Liver (tissue), 8 donors: ENCODE measurements at regions not wholly inside any gene's neighbourhood (a gene's known extent, or its start where the extent isn't known, plus 50 kb on each side); places are given as distances from the start of the nearest gene placed in this dataset.

Experiments used
- DNase-seq: peaks from one replicate; pipeline ENCODE4 v3.0.0-alpha.2; 2017; ENCODE audit warnings: low spot score
- H3K27ac ChIP-seq, 2 donors: one replicate each; pipeline ENCODE4 v1.7.0; 2013; ENCODE audit warnings: inconsistent platforms in 2 of 2, low read length in 2 of 2, control low read depth in 1 of 2, low read depth in 1 of 2, mild to moderate bottlenecking in 1 of 2
- H3K27me3 ChIP-seq, 4 donors: one replicate each; pipeline versions ENCODE4 v1.6.1 to v1.7.0; 2013; ENCODE audit warnings: low read length in 3 of 4, inconsistent platforms in 1 of 4, mild to moderate bottlenecking in 1 of 4, moderate library complexity in 1 of 4; ENCODE audit not compliant: control insufficient read depth in 4 of 4, insufficient read depth in 4 of 4
- H3K36me3 ChIP-seq, 4 donors: one replicate each; pipeline versions ENCODE4 v1.6.1 to v1.7.0; 2013; ENCODE audit warnings: low read length in 3 of 4, mild to moderate bottlenecking in 3 of 4, low read depth in 1 of 4, moderate library complexity in 1 of 4; ENCODE audit not compliant: control insufficient read depth in 4 of 4, insufficient read depth in 3 of 4
- H3K4me1 ChIP-seq, 4 donors: one replicate each; pipeline versions ENCODE4 v1.6.1 to v1.7.0; 2013; ENCODE audit warnings: low read length in 3 of 4, mild to moderate bottlenecking in 3 of 4, moderate library complexity in 1 of 4; ENCODE audit not compliant: control insufficient read depth in 4 of 4, insufficient read depth in 4 of 4
- H3K4me3 ChIP-seq, 3 donors: one replicate each; pipeline versions ENCODE4 v1.6.1 to v1.7.0; 2013; ENCODE audit warnings: low read length in 3 of 3, control low read depth in 1 of 3, low read depth in 1 of 3, mild to moderate bottlenecking in 1 of 3
- H3K9ac ChIP-seq, 2 donors: one replicate each; pipeline ENCODE4 v1.7.0; 2013; ENCODE audit warnings: low read length in 2 of 2, mild to moderate bottlenecking in 2 of 2, moderate library complexity in 2 of 2, control low read depth in 1 of 2, low read depth in 1 of 2
- H3K9me3 ChIP-seq, 4 donors: one replicate each; pipeline versions ENCODE4 v1.6.1 to v1.7.0; 2013; ENCODE audit warnings: low read length in 3 of 4; ENCODE audit not compliant: control insufficient read depth in 4 of 4
- CTCF ChIP-seq: fragments of 150-350 bp; IDR thresholded peaks from 2 replicates; pipeline ENCODE4 v1.5.1; 2017; ENCODE audit warnings: improper control_type of control experiment, low read depth, low read length; ENCODE audit not compliant: missing input control
- EGR1 ChIP-seq, 2 donors: IDR thresholded peaks; 2 replicates each; pipeline ENCODE4 v1.6.1; 2016 to 2018; ENCODE audit warnings: antibody characterized with exemption in 2 of 2, low read depth in 2 of 2
- FOXA2 ChIP-seq: IDR thresholded peaks from 2 replicates; pipeline ENCODE4 v1.6.1; 2016; ENCODE audit warnings: antibody characterized with exemption
- GABPA ChIP-seq, 2 donors: IDR thresholded peaks in 1 of 2; conservative IDR thresholded peaks in 1 of 2; 2 replicates each; pipeline ENCODE4 v1.6.1; 2016; ENCODE audit warnings: antibody characterized with exemption in 2 of 2, mild to moderate bottlenecking in 1 of 2, moderate library complexity in 1 of 2
- HNF4A ChIP-seq, 2 donors: conservative IDR thresholded peaks; 2 replicates each; pipeline ENCODE4 v1.6.1; 2016; ENCODE audit warnings: antibody characterized with exemption in 2 of 2, mild to moderate bottlenecking in 2 of 2
- HNF4G ChIP-seq: IDR thresholded peaks from 2 replicates; pipeline ENCODE4 v1.6.1; 2016; ENCODE audit warnings: antibody characterized with exemption
- RAD21 ChIP-seq, 2 donors: IDR thresholded peaks; 2 replicates each; pipeline ENCODE4 v1.6.1; 2016; ENCODE audit warnings: antibody characterized with exemption in 2 of 2, mild to moderate bottlenecking in 2 of 2
- REST ChIP-seq: IDR thresholded peaks from 2 replicates; pipeline ENCODE4 v1.6.1; 2016; ENCODE audit warnings: antibody characterized with exemption, mild to moderate bottlenecking
- RXRA ChIP-seq, 2 donors: IDR thresholded peaks; 2 replicates each; pipeline ENCODE4 v1.6.1; 2017 to 2018; ENCODE audit warnings: antibody characterized with exemption in 2 of 2, mild to moderate bottlenecking in 1 of 2
- SP1 ChIP-seq: IDR thresholded peaks from 2 replicates; pipeline ENCODE4 v1.6.1; 2018; ENCODE audit warnings: antibody characterized with exemption, mild to moderate bottlenecking
- TAF1 ChIP-seq: conservative IDR thresholded peaks from 2 replicates; pipeline ENCODE4 v1.6.1; 2016; ENCODE audit warnings: antibody characterized with exemption, mild to moderate bottlenecking
- YY1 ChIP-seq: IDR thresholded peaks from 2 replicates; pipeline ENCODE4 v1.6.1; 2016; ENCODE audit warnings: antibody characterized with exemption, mild to moderate bottlenecking
- WGBS: extraction: QIAGEN DNeasy Blood & Tissue Kit; methylation state at CpG from one replicate; pipeline ENCODE4 v1.1.7; 2013; 5-methylcytosine and 5-hydroxymethylcytosine counted together
- donor health status: healthy.
- donor health status: healthy.
- donor health status: healthy.
- donor health status: healthy.
- donor health status: healthy.

- H3K9me3 ChIP-seq, result no peaks in the 10 kb centered on the region
- TF ChIP-seq HNF4G, result no peak
- no peak for TF ChIP-seq FOXA2
- TF ChIP-seq YY1, result no peak
- TF ChIP-seq RAD21 (IDR thresholded peaks at IDR 0.05), result no peak
- no peak for TF ChIP-seq REST
- no peak for TF ChIP-seq RXRA (IDR thresholded peaks at IDR 0.05)
- TF ChIP-seq SP1, result no peak
- TF ChIP-seq HNF4A (conservative IDR thresholded peaks at IDR 0.05), result no peak
- no peak for TF ChIP-seq GABPA (IDR thresholded peaks at IDR 0.05 in 1 of 2, conservative IDR thresholded peaks at IDR 0.05 in 1 of 2)
- TF ChIP-seq CTCF, result no peak
- DNase-seq, result no peak
- no peak overlapping the region for H3K4me3 ChIP-seq
- no peaks in the 10 kb centered on the region for H3K27me3 ChIP-seq
- H3K27ac ChIP-seq, result no peak overlapping the region
- no peaks in the 10 kb centered on the region for H3K36me3 ChIP-seq
- 62% methylated on average over 4 of the region's 4 CpGs for WGBS
- no peak overlapping the region for H3K9ac ChIP-seq
- H3K4me1 ChIP-seq, result no peaks in the 10 kb centered on the region
Observed at GRCh38 chr7:18421297-18422002, 74.1 kb upstream of the HDAC9 start.

GRCh38 chr7:18425227-18425626 lies 70.3 kb upstream of the HDAC9 start:
- Histone ChIP-seq H3K9ac (no peak overlapping the region), H3K27ac (no peak overlapping the region), H3K9me3 (no peaks in the 10 kb centered on the region), H3K36me3 (no peaks in the 10 kb centered on the region), H3K4me3 (no peak overlapping the region), H3K27me3 (peaks cover 0 to 2% (median 0%) of the 10 kb centered on the region in 4 donors), H3K4me1 (no peaks in the 10 kb centered on the region)
- WGBS, result 96% methylated on average over 4 of the region's 4 CpGs
- DNase-seq, result no peak
- TF ChIP-seq HNF4A (conservative IDR thresholded peaks at IDR 0.05) (no peak), REST (no peak), RAD21 (IDR thresholded peaks at IDR 0.05) (no peak), EGR1 (IDR thresholded peaks at IDR 0.05; ENCODE audit: low read depth in 2 of 2) (no peak), TAF1 (no peak)
